ENCODE measurements at regions not wholly inside any gene's neighbourhood (a gene's known extent, or its start where the extent isn't known, plus 50 kb on each side); places are given as distances from the start of the nearest gene placed in this dataset.

GRCh38 chr1:243927381-243927780 is 77.3 kb upstream of the AKT3 start:
- TF ChIP-seq GATA2 (IDR thresholded peaks at IDR 0.05; ENCODE audit: low read depth, low read length) (no peak), GATA3 (IDR thresholded peaks at IDR 0.05; ENCODE audit: low read depth, low read length) (no peak)

Data from SH-SY5Y (cell line).